MM.1S (cell line): ENCODE measurements at regions not wholly inside any gene's neighbourhood (a gene's known extent, or its start where the extent isn't known, plus 50 kb on each side); places are given as distances from the start of the nearest gene placed in this dataset.

Source experiments
- DNase-seq: peaks from one replicate; pipeline ENCODE4 v3.0.0-alpha.2; 2015
- H2AFZ ChIP-seq: fragments of 300-600 bp; sonication (generic); 2 replicates; pipeline ENCODE4 v1.6.0; 2016; ENCODE audit warnings: antibody characterized with exemption, low read length
- H3F3A ChIP-seq: fragments of 300-600 bp; sonication (generic); 2 replicates; pipeline ENCODE4 v1.6.1; 2016; ENCODE audit warnings: mild to moderate bottlenecking, antibody characterized with exemption, low read length, moderate library complexity, mixed read lengths; ENCODE audit not compliant: insufficient read depth
- H3K27ac ChIP-seq: fragments of 300-600 bp; sonication (generic); 2 replicates; pipeline ENCODE4 v1.5.1; 2016; ENCODE audit warnings: mild to moderate bottlenecking, low read length
- H3K27me3 ChIP-seq: fragments of 300-600 bp; sonication (generic); replicated peaks from 2 replicates; pipeline ENCODE4 v1.6.0; 2016; ENCODE audit warnings: low read length; ENCODE audit not compliant: insufficient read depth
- H3K36me3 ChIP-seq: fragments of 300-600 bp; sonication (generic); replicated peaks from 2 replicates; pipeline ENCODE4 v1.6.1; 2016; ENCODE audit warnings: mild to moderate bottlenecking, low read length, mixed read lengths; ENCODE audit not compliant: insufficient read depth
- H3K4me1 ChIP-seq: fragments of 300-600 bp; sonication (generic); 2 replicates; pipeline ENCODE4 v1.6.1; 2016; ENCODE audit warnings: low read length, mixed read lengths
- H3K4me2 ChIP-seq: fragments of 300-600 bp; sonication (generic); 2 replicates; pipeline ENCODE4 v1.6.0; 2016; ENCODE audit warnings: low read depth, low read length
- H3K4me3 ChIP-seq: fragments of 300-600 bp; sonication (generic); 2 replicates; pipeline ENCODE4 v1.5.1; 2016; ENCODE audit warnings: low read length, mixed read lengths
- H3K79me2 ChIP-seq: fragments of 300-600 bp; sonication (generic); 2 replicates; pipeline ENCODE4 v1.6.1; 2016; ENCODE audit warnings: mixed run types, low read length, mixed read lengths
- H3K9ac ChIP-seq: fragments of 300-600 bp; sonication (generic); 2 replicates; pipeline ENCODE4 v1.6.1; 2016; ENCODE audit warnings: low read length, mixed read lengths
- H3K9me2 ChIP-seq: fragments of 300-600 bp; sonication (generic); replicated peaks from 2 replicates; pipeline ENCODE4 v1.6.1; 2016; ENCODE audit warnings: mild to moderate bottlenecking, low read length, mixed read lengths; ENCODE audit not compliant: insufficient read depth
- H3K9me3 ChIP-seq: fragments of 300-600 bp; sonication (generic); replicated peaks from 2 replicates; pipeline ENCODE4 v1.6.1; 2016; ENCODE audit warnings: mild to moderate bottlenecking, low read length, mixed read lengths; ENCODE audit not compliant: insufficient read depth
- H4K20me1 ChIP-seq: fragments of 300-600 bp; sonication (generic); 2 replicates; pipeline ENCODE4 v1.6.1; 2016; ENCODE audit warnings: mild to moderate bottlenecking, low read length, moderate library complexity, mixed read lengths; ENCODE audit not compliant: insufficient read depth
- CTCF ChIP-seq: fragments of 300-600 bp; sonication (generic); IDR thresholded peaks from 2 replicates; pipeline ENCODE4 v1.5.1; 2016; ENCODE audit warnings: antibody characterized with exemption, low read length, mixed read lengths
- EZH2 ChIP-seq: fragments of 300-600 bp; sonication (generic); optimal IDR thresholded peaks from 2 replicates; pipeline ENCODE3; 2017; ENCODE audit warnings: low read depth, mild to moderate bottlenecking, antibody characterized with exemption, low read length, mixed read lengths
- EZH2phosphoT487 ChIP-seq: fragments of 300-600 bp; sonication (generic); IDR thresholded peaks from 2 replicates; pipeline ENCODE4 v1.6.1; 2018; ENCODE audit warnings: antibody characterized with exemption, low read length

DNA sequence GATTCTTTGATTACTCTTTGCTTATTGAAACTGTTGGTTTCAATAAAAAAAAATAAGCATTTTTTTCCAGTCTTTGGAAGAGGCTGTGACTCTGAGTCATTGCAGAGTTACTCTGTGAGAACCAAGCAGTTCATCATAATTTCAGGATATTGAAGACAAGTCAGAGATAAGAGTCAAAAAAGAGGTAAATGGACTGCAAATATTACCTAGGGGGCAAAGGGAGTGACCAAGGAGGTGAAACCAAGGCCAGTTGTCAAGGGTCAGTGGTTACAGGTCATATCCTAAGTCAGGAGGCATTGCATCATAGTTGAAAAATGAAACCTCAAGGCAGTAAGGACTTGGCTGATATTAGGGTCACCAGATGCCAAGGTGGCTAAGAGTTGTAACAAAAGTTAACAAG is 597.1 kb upstream of the USP24 start:
- TF ChIP-seq EZH2phosphoT487 = no peak
- TF ChIP-seq CTCF = no peak
- TF ChIP-seq EZH2 = no peak
- H3K9me3 ChIP-seq = no peaks in the 10 kb centered on the region
- no peak overlapping the region for H3K27ac ChIP-seq
- no peak overlapping the region for H3K4me2 ChIP-seq
- H2AFZ ChIP-seq = no peak overlapping the region
- peaks cover 21% of the 10 kb centered on the region for H3K4me1 ChIP-seq
- H3K27me3 ChIP-seq = no peaks in the 10 kb centered on the region
- no peaks in the 10 kb centered on the region for H3K9me2 ChIP-seq
- H3K36me3 ChIP-seq = no peaks in the 10 kb centered on the region
- H3F3A ChIP-seq = peaks cover 10% of the 10 kb centered on the region
- H3K9ac ChIP-seq = no peak overlapping the region
- no peaks in the 10 kb centered on the region for H3K79me2 ChIP-seq
- no peaks in the 10 kb centered on the region for H4K20me1 ChIP-seq
- no peak for DNase-seq
- no peak overlapping the region for H3K4me3 ChIP-seq

- no peaks in the 10 kb centered on the region for H3K9me2 ChIP-seq
- H3K27me3 ChIP-seq = no peaks in the 10 kb centered on the region
- no peak overlapping the region for H3K4me2 ChIP-seq
- no peak overlapping the region for H3K27ac ChIP-seq
- H2AFZ ChIP-seq = no peak overlapping the region
- H3K79me2 ChIP-seq = no peaks in the 10 kb centered on the region
- H3K4me1 ChIP-seq = no peaks in the 10 kb centered on the region
- H3F3A ChIP-seq = no peaks in the 10 kb centered on the region
- no peaks in the 10 kb centered on the region for H3K9me3 ChIP-seq
- no peak overlapping the region for H3K9ac ChIP-seq
- H3K36me3 ChIP-seq = no peaks in the 10 kb centered on the region
- no peaks in the 10 kb centered on the region for H4K20me1 ChIP-seq
- no peak for DNase-seq
- H3K4me3 ChIP-seq = no peak overlapping the region
- TF ChIP-seq CTCF (no peak), EZH2 (no peak), EZH2phosphoT487 (no peak)
Measured at GRCh38 chr1:55808263-55808662, 593.1 kb upstream of the USP24 start.

GRCh38 chr1:55803429-55803828 is 588.3 kb upstream of the USP24 start:
- no peak overlapping the region for H3K4me3 ChIP-seq
- no peaks in the 10 kb centered on the region for H4K20me1 ChIP-seq
- H3K27me3 ChIP-seq = no peaks in the 10 kb centered on the region
- no peak overlapping the region for H3K4me2 ChIP-seq
- TF ChIP-seq CTCF (no peak), EZH2 (no peak), EZH2phosphoT487 (no peak)
- no peak overlapping the region for H3K27ac ChIP-seq
- no peaks in the 10 kb centered on the region for H3K9me3 ChIP-seq
- no peak for DNase-seq
- no peak overlapping the region for H3K9ac ChIP-seq
- H3F3A ChIP-seq = no peaks in the 10 kb centered on the region
- no peaks in the 10 kb centered on the region for H3K4me1 ChIP-seq
- H2AFZ ChIP-seq = no peak overlapping the region
- H3K79me2 ChIP-seq = no peaks in the 10 kb centered on the region
- H3K36me3 ChIP-seq = no peaks in the 10 kb centered on the region
- no peaks in the 10 kb centered on the region for H3K9me2 ChIP-seq
